Coronary artery (tissue), 2 donors: ENCODE measurements at regions not wholly inside any gene's neighbourhood (a gene's known extent, or its start where the extent isn't known, plus 50 kb on each side); places are given as distances from the start of the nearest gene placed in this dataset.

Experiments
- DNase-seq: peaks from one replicate; pipeline ENCODE4 v3.0.0-alpha.2; 2017; ENCODE audit warnings: low spot score
- H3K27ac ChIP-seq, 2 donors: fragments of 200-600 bp; sonication (generic); one replicate each; pipeline ENCODE4 v1.5.1; 2016 to 2019
- H3K4me3 ChIP-seq: fragments of 200-600 bp; sonication (generic); 2 replicates; pipeline ENCODE4 v1.5.1; 2016; ENCODE audit warnings: mild to moderate bottlenecking, moderate library complexity
- TF ChIP-seq, protein P1 (sequence below): fragments of 200-600 bp; sonication (generic); IDR thresholded peaks from one replicate; pipeline ENCODE4 v1.5.1; 2019; ENCODE audit warnings: antibody characterized with exemption

DNA sequence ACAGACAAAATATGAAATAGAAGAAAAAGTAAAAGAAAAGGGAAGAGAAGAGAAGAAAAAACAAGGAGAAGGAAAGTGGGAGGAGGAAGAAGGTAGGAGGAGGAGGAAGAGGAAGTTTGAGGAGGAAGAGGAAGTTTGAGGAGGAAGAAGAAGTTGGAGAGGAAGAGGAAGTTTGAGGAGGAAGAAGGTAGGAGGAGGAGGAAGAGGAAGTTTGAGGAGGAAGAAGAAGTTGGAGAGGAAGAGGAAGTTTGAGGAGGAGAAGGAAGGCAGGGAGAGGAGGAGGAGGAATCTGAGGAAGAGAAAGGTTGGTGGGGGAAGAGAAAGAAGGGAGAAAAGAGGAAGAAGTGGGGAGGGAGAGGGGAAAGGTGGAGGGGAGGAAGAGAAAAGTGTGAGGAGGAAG lies 169.2 kb upstream of the RORA start:
- H3K4me3 ChIP-seq, result no peak overlapping the region
- TF ChIP-seq, protein P1, sequence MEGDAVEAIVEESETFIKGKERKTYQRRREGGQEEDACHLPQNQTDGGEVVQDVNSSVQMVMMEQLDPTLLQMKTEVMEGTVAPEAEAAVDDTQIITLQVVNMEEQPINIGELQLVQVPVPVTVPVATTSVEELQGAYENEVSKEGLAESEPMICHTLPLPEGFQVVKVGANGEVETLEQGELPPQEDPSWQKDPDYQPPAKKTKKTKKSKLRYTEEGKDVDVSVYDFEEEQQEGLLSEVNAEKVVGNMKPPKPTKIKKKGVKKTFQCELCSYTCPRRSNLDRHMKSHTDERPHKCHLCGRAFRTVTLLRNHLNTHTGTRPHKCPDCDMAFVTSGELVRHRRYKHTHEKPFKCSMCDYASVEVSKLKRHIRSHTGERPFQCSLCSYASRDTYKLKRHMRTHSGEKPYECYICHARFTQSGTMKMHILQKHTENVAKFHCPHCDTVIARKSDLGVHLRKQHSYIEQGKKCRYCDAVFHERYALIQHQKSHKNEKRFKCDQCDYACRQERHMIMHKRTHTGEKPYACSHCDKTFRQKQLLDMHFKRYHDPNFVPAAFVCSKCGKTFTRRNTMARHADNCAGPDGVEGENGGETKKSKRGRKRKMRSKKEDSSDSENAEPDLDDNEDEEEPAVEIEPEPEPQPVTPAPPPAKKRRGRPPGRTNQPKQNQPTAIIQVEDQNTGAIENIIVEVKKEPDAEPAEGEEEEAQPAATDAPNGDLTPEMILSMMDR, result no peak
- no peak for DNase-seq
- H3K27ac ChIP-seq, result no peak overlapping the region

DNA sequence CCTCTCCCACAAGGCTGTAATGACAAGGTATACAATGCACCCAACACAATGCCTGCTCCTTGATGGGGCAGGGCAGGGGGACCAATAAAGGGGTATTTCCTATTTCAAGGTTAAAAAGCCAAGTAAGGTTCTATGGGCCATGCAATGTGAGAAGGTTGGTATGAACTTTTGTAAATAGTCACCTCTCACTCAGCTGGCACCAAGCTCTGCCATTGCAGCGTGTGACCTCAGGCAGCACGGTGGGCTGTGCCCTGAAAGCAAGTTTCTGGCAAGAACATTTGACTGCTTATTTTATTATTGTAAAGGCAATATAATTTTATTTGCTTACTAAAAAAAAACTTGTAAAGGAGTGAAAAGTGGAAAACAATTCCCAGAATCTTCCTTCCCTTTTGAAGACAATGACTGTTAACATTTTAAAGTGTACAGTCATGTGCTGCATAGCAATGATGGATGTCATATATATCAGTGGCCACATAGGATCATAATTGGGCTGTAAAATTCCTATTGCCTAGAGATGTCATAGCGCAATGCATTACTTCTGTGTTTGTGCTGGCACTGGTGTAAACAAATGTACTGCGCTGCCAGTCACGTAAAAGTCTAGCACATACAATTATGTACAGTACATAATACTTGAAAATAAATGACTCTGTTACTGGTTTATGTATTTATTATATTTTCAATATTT lies 167.3 kb upstream of the RORA start:
- no peak overlapping the region for H3K27ac ChIP-seq
- no peak overlapping the region for H3K4me3 ChIP-seq
- DNase-seq, result no peak
- TF ChIP-seq, protein P1, result no peak

DNA sequence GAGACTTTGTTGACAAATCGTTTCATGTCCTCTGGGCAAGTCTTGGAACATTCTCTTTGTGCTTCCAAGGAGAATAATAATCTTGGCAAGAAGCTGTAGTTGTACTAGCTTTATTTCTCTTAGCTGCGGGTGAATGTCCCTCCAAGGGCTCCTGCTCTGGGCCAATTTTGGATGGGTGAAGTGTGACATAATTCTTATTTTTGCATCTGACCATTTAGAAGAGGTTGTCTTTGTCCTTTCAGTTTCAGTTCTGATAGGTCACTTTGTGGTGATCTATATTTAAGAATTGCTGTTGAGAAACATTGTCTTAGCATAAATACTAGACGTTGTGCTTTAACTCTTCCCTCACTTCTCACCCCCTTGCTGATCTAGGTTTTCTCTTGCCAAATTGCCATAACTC lies 164.8 kb upstream of the RORA start:
- TF ChIP-seq, protein P1, result no peak
- peak overlapping the region in 1 of 2 donors; percentile 40 for H3K27ac ChIP-seq

DNA sequence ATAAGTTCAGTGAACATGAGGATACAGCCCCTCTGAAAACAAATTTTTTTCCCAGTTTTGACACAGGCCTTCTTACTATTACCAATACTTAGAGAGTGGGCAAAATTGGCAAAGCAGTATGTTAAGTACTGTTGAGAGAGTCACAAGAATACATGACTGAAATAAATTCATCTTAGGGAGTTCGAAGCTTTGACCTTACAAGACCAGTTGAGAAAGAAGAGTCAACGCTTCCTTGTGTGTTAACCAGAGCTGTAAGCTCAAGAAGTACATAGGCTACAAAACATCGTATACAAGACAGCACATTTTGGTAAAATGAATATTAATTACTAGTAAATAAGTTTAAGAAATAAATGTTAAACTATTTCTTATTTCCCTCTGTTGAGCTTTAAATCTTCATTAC lies 164.4 kb upstream of the RORA start:
- Histone ChIP-seq H3K27ac (peak overlapping the region in 1 of 2 donors; percentile 40), H3K4me3 (peak overlapping the region; percentile 4)
- no peak for DNase-seq
- TF ChIP-seq, protein P1, result no peak

More for the DNA sequence above, 164.8 kb upstream of the RORA start:
- peak overlapping the region; percentile 4 for H3K4me3 ChIP-seq
- DNase-seq, result no peak

DNA sequence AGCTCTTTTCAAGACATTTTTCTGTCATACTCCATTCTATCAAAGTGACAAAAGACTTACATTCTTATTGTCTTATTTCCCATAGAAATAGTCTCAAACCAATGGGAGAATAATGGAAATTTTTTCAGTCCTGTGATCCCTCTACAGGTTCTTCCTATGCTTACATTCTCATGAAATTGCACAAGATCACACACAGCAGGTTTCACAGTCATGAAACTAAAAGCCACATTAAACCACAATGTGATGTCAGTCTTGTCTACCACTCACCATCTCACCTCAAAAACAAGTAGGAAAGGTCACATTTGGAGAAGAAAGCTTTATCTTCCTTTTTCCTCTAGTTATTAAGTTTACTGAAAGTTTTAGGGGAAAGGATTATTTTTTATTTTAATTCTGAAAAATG lies 161.0 kb upstream of the RORA start:
- no peak for DNase-seq

DNA sequence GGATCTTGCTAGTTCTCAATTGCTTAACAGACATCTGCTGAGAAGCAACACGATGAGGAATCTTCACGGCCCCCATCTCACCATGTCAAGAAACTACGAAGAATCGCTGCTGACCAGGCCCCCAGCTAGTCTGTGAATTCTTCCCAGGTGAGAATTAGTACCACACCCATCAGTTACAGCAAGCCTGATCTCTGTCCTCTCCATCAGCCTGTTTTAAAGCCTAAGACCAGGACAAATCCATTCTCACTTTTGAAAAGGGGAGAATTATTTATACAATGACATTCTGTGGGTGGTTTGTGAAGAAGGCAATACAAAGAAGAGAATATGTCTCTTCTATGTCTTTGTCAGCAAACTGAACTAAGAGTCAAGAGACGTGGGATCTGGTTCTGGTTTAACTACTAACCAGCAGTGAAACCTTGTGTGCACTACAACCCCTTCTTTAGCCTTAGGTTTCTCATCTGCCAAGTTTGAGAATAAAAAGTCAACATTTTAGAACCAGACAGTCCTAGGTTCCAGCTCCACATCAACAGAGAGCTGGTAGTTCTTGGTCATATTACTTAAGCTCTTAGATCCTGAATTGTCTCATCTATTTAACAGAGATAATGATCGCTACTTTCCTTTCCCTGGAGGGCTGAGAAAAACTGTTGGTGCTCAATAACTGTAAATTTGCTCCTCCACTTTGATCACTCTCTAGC lies 160.4 kb upstream of the RORA start:
- no peak overlapping the region for H3K4me3 ChIP-seq
- no peak for DNase-seq
- TF ChIP-seq, protein P1, result no peak
- H3K27ac ChIP-seq, result no peak overlapping the region

More for the DNA sequence above, 161.0 kb upstream of the RORA start:
- no peak overlapping the region for H3K4me3 ChIP-seq
- TF ChIP-seq, protein P1, result no peak
- H3K27ac ChIP-seq, result no peak overlapping the region

GRCh38 chr15:61387675-61388074 lies 158.6 kb upstream of the RORA start:
- no peak overlapping the region for H3K27ac ChIP-seq
- no peak overlapping the region for H3K4me3 ChIP-seq
- DNase-seq, result no peak
- TF ChIP-seq, protein P1, result no peak
